Breast epithelium (tissue), 3 donors: ENCODE measurements at regions not wholly inside any gene's neighbourhood (a gene's known extent, or its start where the extent isn't known, plus 50 kb on each side); places are given as distances from the start of the nearest gene placed in this dataset.

Experiments used
- CTCF ChIP-seq, 3 donors: fragments of 450-650 bp; IDR thresholded peaks; one replicate each; pipeline ENCODE4 v1.5.1; 2016 to 2017; ENCODE audit warnings: antibody characterized with exemption in 3 of 3, mild to moderate bottlenecking in 3 of 3, moderate library complexity in 3 of 3
- POLR2A ChIP-seq: fragments of 450-650 bp; IDR thresholded peaks from one replicate; pipeline ENCODE4 v1.6.1; 2016; ENCODE audit warnings: antibody characterized with exemption, mild to moderate bottlenecking, moderate library complexity
- POLR2AphosphoS5 ChIP-seq, 3 donors: sonication (generic); formaldehyde crosslinking; IDR thresholded peaks; one replicate each; pipeline ENCODE4 v1.6.1; 2017; ENCODE audit warnings: antibody characterized with exemption in 3 of 3

DNA sequence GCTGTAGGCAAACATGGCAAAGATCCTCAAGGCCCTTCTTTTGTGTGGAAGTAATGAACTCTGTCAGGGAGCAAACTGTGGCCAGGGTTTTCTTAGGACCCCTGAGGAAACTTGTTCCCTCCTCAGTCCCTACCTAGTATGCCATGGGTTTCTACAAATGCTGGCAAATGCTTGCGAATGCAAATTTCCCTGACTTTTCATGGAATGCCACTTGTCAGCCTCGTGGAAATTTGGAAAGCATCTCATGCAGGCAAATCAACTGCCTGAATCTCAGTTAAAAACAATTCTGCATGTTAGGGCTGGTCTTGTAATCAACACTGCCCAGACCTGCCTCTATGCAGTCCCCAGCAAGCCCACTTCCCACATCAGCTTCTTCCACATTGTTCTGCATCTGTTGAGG, 334.9 kb upstream of the AJAP1 start:
- TF ChIP-seq CTCF (IDR thresholded peaks at IDR 0.05) (no peak), POLR2A (no peak), POLR2AphosphoS5 (IDR thresholded peaks at IDR 0.05) (no peak)
